Common myeloid progenitor, CD34-positive (primary cell): ENCODE measurements at regions not wholly inside any gene's neighbourhood (a gene's known extent, or its start where the extent isn't known, plus 50 kb on each side); places are given as distances from the start of the nearest gene placed in this dataset.

Source experiments
- CTCF ChIA-PET: fragments of 350-600 bp; sonication (Branson Sonifier 250); formaldehyde crosslinking; loops from one replicate; lab custom pipeline; 2021; ENCODE audit warnings: antibody characterized with exemption; lab: Charles Lee
- POLR2A ChIA-PET: fragments of 350-600 bp; sonication (Branson Sonifier 250); formaldehyde crosslinking; loops from one replicate; lab custom pipeline; 2021; ENCODE audit warnings: antibody characterized with exemption; lab: Charles Lee
- DNase-seq, 3 donors: peaks; one replicate each; pipeline versions ENCODE4 v3.0.0 to v3.0.0-alpha.2; 2013
- H3K27ac ChIP-seq, 2 experiments: 1 replicate in 1 of 2; 2 replicates in 1 of 2; pipeline ENCODE4 v1.7.0; 2013; ENCODE audit warnings: inconsistent platforms in 2 of 2, low read length in 2 of 2, mild to moderate bottlenecking in 2 of 2, low read depth in 1 of 2, moderate library complexity in 1 of 2; ENCODE audit not compliant: severe bottlenecking in 2 of 2, insufficient read depth in 1 of 2, poor library complexity in 1 of 2
- H3K27me3 ChIP-seq, 5 experiments: replicated peaks in 2 of 5; 1 replicate in 3 of 5; 2 replicates in 2 of 5; pipeline versions ENCODE4 v1.6.1 to v1.7.0; 2013; ENCODE audit warnings: low read length in 4 of 5, mild to moderate bottlenecking in 2 of 5, moderate library complexity in 2 of 5, inconsistent platforms in 1 of 5; ENCODE audit not compliant: insufficient read depth in 5 of 5, control insufficient read depth in 4 of 5
- H3K36me3 ChIP-seq, 4 experiments: 1 replicate in 2 of 4; 2 replicates in 2 of 4; pipeline versions ENCODE4 v1.6.1 to v1.7.0; 2013; ENCODE audit warnings: low read length in 3 of 4, control low read depth in 1 of 4, mild to moderate bottlenecking in 1 of 4; ENCODE audit not compliant: control insufficient read depth in 4 of 4, insufficient read depth in 4 of 4
- H3K4me1 ChIP-seq, 4 experiments: 1 replicate in 3 of 4; 2 replicates in 1 of 4; pipeline versions ENCODE4 v1.6.1 to v1.7.1; 2013; ENCODE audit warnings: low read length in 3 of 4, mild to moderate bottlenecking in 3 of 4, control low read depth in 1 of 4, inconsistent platforms in 1 of 4, moderate library complexity in 1 of 4; ENCODE audit not compliant: control insufficient read depth in 4 of 4, insufficient read depth in 4 of 4; ENCODE audit errors: control extremely low read depth in 1 of 4
- H3K4me3 ChIP-seq, 7 experiments: 1 replicate in 4 of 7; 2 replicates in 3 of 7; pipeline versions ENCODE4 v1.5.1 to v1.7.0; 2013; ENCODE audit warnings: mild to moderate bottlenecking in 7 of 7, low read length in 6 of 7, moderate library complexity in 6 of 7, inconsistent platforms in 2 of 7, low read depth in 2 of 7, control low read depth in 1 of 7; ENCODE audit not compliant: insufficient read depth in 4 of 7, control insufficient read depth in 1 of 7; ENCODE audit errors: extremely low read depth in 1 of 7
- H3K9me3 ChIP-seq, 5 experiments: 1 replicate in 4 of 5; 2 replicates in 1 of 5; pipeline versions ENCODE4 v1.6.1 to v1.7.1; 2013; ENCODE audit warnings: low read length in 4 of 5, mild to moderate bottlenecking in 2 of 5, inconsistent platforms in 1 of 5, low read depth in 1 of 5, moderate library complexity in 1 of 5; ENCODE audit not compliant: control insufficient read depth in 4 of 5, insufficient read depth in 2 of 5; ENCODE audit errors: control extremely low read depth in 1 of 5
- WGBS: methylation state at CpG from one replicate; pipeline ENCODE4 v1.1.5; 2013; ENCODE audit not compliant: insufficient coverage; 5-methylcytosine and 5-hydroxymethylcytosine counted together

- ChIA-PET POLR2A (interaction anchor here (0.6 kb wide), 1 partner anchor 129 kb away, joined by 5 read pairs; no protein-coding TSS in a partner anchor), CTCF (no interaction called here)
- WGBS: 100% methylated on average over 1 of the region's 1 CpG
- Histone ChIP-seq H3K9me3 (peaks cover 0 to 10% (median 2%) of the 10 kb centered on the region in 5 experiments), H3K4me3 (no peak overlapping the region), H3K27ac (no peak overlapping the region), H3K4me1 (no peaks in the 10 kb centered on the region), H3K36me3 (no peaks in the 10 kb centered on the region), H3K27me3 (peaks cover 0 to 3% (median 0%) of the 10 kb centered on the region in 5 experiments)
- DNase-seq: peak in 1 of 3 donors; percentile 4
Observed at GRCh38 chr2:61774351-61774750, 79.5 kb downstream of the FAM161A start.

GRCh38 chr2:61771904-61772845 lies 81.7 kb downstream of the FAM161A start:
- no peak for DNase-seq
- no peaks in the 10 kb centered on the region for H3K36me3 ChIP-seq
- no peak overlapping the region for H3K4me3 ChIP-seq
- no peak overlapping the region for H3K27ac ChIP-seq
- H3K9me3 ChIP-seq: no peaks in the 10 kb centered on the region
- H3K4me1 ChIP-seq: no peaks in the 10 kb centered on the region
- peaks cover 0 to 3% (median 0%) of the 10 kb centered on the region in 5 experiments for H3K27me3 ChIP-seq
- ChIA-PET CTCF (no interaction called here), POLR2A (no interaction called here)
- WGBS: 100% methylated on average over 4 of the region's 7 CpGs

GRCh38 chr2:61770746-61771145 lies 83.1 kb downstream of the FAM161A start:
- Histone ChIP-seq H3K4me1 (no peaks in the 10 kb centered on the region), H3K4me3 (no peak overlapping the region), H3K27me3 (peaks cover 0 to 3% (median 0%) of the 10 kb centered on the region in 5 experiments), H3K36me3 (no peaks in the 10 kb centered on the region), H3K27ac (no peak overlapping the region), H3K9me3 (no peaks in the 10 kb centered on the region)
- no peak for DNase-seq
- CTCF ChIA-PET: no interaction called here
- POLR2A ChIA-PET: no interaction called here

GRCh38 chr2:61770298-61770697 lies 83.6 kb downstream of the FAM161A start:
- Histone ChIP-seq H3K9me3 (no peaks in the 10 kb centered on the region), H3K4me1 (no peaks in the 10 kb centered on the region), H3K27ac (no peak overlapping the region), H3K27me3 (peaks cover 0 to 3% (median 0%) of the 10 kb centered on the region in 5 experiments), H3K4me3 (no peak overlapping the region), H3K36me3 (no peaks in the 10 kb centered on the region)
- ChIA-PET CTCF (no interaction called here), POLR2A (no interaction called here)
- WGBS: 88% methylated on average over 1 of the region's 1 CpG
- DNase-seq: no peak

GRCh38 chr2:61769093-61769675 lies 84.7 kb downstream of the FAM161A start:
- no peak overlapping the region for H3K27ac ChIP-seq
- 100% methylated on average over 1 of the region's 1 CpG for WGBS
- H3K9me3 ChIP-seq: no peaks in the 10 kb centered on the region
- H3K4me3 ChIP-seq: no peak overlapping the region
- POLR2A ChIA-PET: no interaction called here
- no peak for DNase-seq
- no peaks in the 10 kb centered on the region for H3K36me3 ChIP-seq
- CTCF ChIA-PET: interaction anchor here (1.1 to 1.3 kb wide), 2 partner anchors 12 to 118 kb away, joined by 4 read pairs; no protein-coding TSS in a partner anchor
- peaks cover 0 to 3% (median 0%) of the 10 kb centered on the region in 5 experiments for H3K27me3 ChIP-seq
- peaks cover 0 to 5% (median 4%) of the 10 kb centered on the region in 4 experiments for H3K4me1 ChIP-seq

- Histone ChIP-seq H3K36me3 (no peaks in the 10 kb centered on the region), H3K4me3 (peak overlapping the region; percentile 77 to 97 (median 93)), H3K9me3 (no peaks in the 10 kb centered on the region), H3K27ac (peak overlapping the region; percentile 99 to 100), H3K4me1 (peaks cover 0 to 13% (median 5%) of the 10 kb centered on the region in 4 experiments), H3K27me3 (no peaks in the 10 kb centered on the region)
- DNase-seq: peak; percentile 99 to 100 (median 99)
- ChIA-PET CTCF (no interaction called here), POLR2A (no interaction called here)
- under 1% methylated on average over 65 of the region's 70 CpGs for WGBS
Observed at GRCh38 chr2:61764035-61764800, 89.6 kb downstream of the FAM161A start.
